ENCODE measurements at regions not wholly inside any gene's neighbourhood (a gene's known extent, or its start where the extent isn't known, plus 50 kb on each side); places are given as distances from the start of the nearest gene placed in this dataset.
"Not testable (repeated sequence)": the region's sequence is repeated elsewhere in the genome, so short reads cannot be mapped to it uniquely, and the experiment has no call there.

DNA sequence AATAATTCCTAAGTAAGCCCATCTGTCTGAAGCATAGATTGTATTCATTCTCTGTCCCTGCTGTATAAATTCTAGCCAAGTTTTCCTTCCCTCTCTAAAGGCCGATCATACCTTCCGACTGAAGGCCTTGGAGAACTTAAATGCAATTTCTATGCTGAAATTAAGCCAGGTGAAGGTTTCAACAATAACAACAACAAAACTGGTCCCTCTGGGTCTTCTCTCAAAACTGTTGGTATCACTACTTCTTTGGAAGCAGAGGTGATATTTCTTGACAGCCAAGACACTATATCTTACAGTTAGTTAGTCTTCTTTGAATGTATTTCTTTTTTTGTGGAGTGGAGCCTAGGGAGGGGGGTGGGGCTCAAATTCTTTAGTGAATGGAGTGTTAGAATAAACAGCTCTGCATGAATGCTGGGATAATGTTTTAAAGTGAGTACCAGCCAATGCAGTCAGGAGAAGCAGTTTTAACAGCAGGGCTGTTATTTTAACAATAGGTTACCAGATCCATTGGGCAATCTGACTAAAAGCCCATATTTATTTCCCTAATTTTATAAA is 508.9 kb downstream of the EBF1 start:
- Mint-ChIP-seq H3K27me3 (ENCODE audit: low read depth) (no peaks in the 10 kb centered on the region), H3K36me3 (ENCODE audit: low read depth) (no peaks in the 10 kb centered on the region), H3K9me3 (ENCODE audit: low read depth) (peaks cover under 1% of the 10 kb centered on the region), H3K4me3 (ENCODE audit: unreplicated experiment) (no peak overlapping the region), H3K27ac (ENCODE audit: unreplicated experiment) (no peak overlapping the region), H3K4me1 (ENCODE audit: low read depth) (peaks cover 24% of the 10 kb centered on the region)
- DNase-seq (ENCODE audit: low spot score), result no peak
- TF ChIP-seq, protein P1, sequence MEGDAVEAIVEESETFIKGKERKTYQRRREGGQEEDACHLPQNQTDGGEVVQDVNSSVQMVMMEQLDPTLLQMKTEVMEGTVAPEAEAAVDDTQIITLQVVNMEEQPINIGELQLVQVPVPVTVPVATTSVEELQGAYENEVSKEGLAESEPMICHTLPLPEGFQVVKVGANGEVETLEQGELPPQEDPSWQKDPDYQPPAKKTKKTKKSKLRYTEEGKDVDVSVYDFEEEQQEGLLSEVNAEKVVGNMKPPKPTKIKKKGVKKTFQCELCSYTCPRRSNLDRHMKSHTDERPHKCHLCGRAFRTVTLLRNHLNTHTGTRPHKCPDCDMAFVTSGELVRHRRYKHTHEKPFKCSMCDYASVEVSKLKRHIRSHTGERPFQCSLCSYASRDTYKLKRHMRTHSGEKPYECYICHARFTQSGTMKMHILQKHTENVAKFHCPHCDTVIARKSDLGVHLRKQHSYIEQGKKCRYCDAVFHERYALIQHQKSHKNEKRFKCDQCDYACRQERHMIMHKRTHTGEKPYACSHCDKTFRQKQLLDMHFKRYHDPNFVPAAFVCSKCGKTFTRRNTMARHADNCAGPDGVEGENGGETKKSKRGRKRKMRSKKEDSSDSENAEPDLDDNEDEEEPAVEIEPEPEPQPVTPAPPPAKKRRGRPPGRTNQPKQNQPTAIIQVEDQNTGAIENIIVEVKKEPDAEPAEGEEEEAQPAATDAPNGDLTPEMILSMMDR (IDR thresholded peaks at IDR 0.05), result no peak

DNA sequence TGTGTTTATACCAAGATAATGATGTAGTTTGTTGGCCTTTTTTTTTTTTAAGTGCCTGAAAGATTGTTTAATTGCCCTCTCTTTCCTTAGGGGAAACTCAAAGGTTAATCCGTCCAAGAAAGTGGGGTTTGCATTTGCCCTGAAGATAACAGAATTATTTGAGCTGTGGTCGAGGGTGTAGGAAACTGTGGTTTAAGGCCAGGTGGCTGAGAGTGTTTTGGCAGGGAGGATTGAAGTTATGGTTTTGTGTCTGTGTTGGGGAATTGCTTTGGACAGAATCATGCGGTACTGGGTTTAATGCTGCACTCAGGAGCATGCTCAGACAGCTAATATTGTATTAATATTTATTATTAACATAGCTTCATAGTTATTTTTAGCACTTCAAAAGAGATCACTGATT is 509.8 kb downstream of the EBF1 start:
- Mint-ChIP-seq H3K4me1 (ENCODE audit: low read depth) (peaks cover 24% of the 10 kb centered on the region), H3K4me3 (ENCODE audit: unreplicated experiment) (no peak overlapping the region), H3K27ac (ENCODE audit: unreplicated experiment) (no peak overlapping the region), H3K27me3 (ENCODE audit: low read depth) (no peaks in the 10 kb centered on the region), H3K36me3 (ENCODE audit: low read depth) (peaks cover 7% of the 10 kb centered on the region), H3K9me3 (ENCODE audit: low read depth) (peaks cover 9% of the 10 kb centered on the region)
- no peak for DNase-seq (ENCODE audit: low spot score)
- TF ChIP-seq, protein P1 (IDR thresholded peaks at IDR 0.05), result no peak

DNA sequence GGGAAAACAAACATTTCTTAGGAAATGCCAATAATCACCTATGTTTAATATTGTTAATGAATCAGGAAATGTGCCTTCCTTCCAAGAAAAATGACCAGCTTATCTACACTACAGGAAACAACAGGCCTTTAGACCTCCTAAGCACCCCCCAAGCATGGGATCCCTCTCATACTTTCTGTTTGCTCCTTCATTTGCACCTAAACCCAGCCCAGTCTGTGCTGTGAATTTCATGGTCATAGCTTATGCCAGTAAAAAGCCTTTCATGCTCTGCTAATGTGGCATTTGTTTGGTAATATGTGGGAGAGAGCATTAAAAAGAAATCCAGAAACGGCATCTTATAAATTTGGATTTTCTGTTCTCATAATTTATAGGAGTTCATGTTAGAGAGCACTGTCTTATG is 511.1 kb downstream of the EBF1 start:
- H3K4me1 Mint-ChIP-seq (ENCODE audit: low read depth), result peaks cover 24% of the 10 kb centered on the region
- TF ChIP-seq, protein P1 (IDR thresholded peaks at IDR 0.05), result no peak
- H3K36me3 Mint-ChIP-seq (ENCODE audit: low read depth), result peaks cover 7% of the 10 kb centered on the region
- no peak overlapping the region for H3K27ac Mint-ChIP-seq (ENCODE audit: unreplicated experiment)
- H3K27me3 Mint-ChIP-seq (ENCODE audit: low read depth), result no peaks in the 10 kb centered on the region
- H3K4me3 Mint-ChIP-seq (ENCODE audit: unreplicated experiment), result no peak overlapping the region
- H3K9me3 Mint-ChIP-seq (ENCODE audit: low read depth), result peaks cover 15% of the 10 kb centered on the region
- no peak for DNase-seq (ENCODE audit: low spot score)

DNA sequence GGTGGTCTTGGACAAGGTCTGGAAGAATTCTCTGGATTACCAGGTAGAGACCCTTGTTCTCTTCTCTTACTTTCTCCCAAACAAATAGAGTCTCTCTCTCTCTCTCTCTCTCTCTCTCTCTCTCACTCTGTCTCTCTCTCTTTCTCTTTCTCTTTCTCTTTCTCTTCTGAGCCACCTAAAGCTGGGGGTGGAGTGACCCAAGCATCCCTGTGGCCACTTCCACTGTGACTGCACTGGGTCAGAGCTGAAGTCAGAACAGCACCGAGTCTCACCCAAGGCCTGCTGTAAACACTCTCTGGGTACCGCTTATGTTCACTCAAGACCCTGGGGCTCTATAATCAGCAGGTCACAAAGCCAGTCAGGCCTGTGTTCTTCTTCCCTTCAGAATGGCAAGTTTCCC is 513.7 kb downstream of the EBF1 start:
- no peak for DNase-seq (ENCODE audit: low spot score)
- Mint-ChIP-seq H3K36me3 (ENCODE audit: low read depth) (peaks cover 12% of the 10 kb centered on the region), H3K27me3 (ENCODE audit: low read depth) (no peaks in the 10 kb centered on the region), H3K27ac (ENCODE audit: unreplicated experiment) (no peak overlapping the region), H3K9me3 (ENCODE audit: low read depth) (peaks cover 20% of the 10 kb centered on the region), H3K4me3 (ENCODE audit: unreplicated experiment) (no peak overlapping the region), H3K4me1 (ENCODE audit: low read depth) (peaks cover 10% of the 10 kb centered on the region)
- TF ChIP-seq, protein P1 (IDR thresholded peaks at IDR 0.05), result no peak

DNA sequence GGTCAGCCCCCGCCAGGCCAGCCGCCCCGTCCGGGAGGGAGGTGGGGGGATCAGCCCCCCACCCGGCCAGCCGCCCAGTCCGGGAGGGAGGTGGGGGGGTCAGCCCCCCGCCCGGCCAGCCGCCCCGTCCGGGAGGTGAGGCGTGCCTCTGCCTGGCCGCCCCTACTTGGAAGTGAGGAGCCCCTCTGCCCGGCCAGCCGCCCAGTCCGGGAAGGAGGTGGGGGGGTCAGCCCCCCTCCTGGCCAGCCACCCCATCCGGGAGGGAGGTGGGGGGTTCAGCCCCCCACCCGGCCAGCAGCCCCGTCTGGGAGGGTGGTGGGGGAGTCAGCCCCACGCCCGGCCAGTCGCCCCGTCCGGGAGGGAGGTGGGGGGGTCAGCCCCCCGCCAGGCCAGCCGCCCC is 517.0 kb downstream of the EBF1 start:
- Mint-ChIP-seq H3K9me3 (ENCODE audit: low read depth) (peaks cover 53% of the 10 kb centered on the region), H3K36me3 (ENCODE audit: low read depth) (peaks cover 16% of the 10 kb centered on the region)
- not testable (repeated sequence) for H3K27me3 Mint-ChIP-seq (ENCODE audit: low read depth)

DNA sequence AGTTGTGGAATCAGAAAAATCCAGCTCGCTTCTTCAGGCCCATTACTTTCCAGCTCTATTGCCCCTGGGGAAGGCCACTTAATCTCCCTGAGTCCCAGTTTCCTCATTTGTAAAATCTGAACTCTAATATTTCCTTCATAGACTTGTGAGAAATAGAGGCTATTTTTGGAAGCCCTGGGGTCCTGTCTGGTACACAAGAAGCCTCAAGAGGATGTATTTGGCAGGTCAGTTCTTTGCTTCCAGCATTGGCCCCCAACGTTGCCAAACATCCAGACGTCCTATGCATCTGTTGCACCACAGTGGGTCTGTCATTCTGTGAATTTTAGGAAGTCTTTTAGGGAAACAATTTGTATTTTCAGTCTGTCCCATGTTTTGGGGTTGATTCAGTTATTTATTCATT is 525.9 kb downstream of the EBF1 start:
- H3K9me3 Mint-ChIP-seq (ENCODE audit: low read depth), result peaks cover 19% of the 10 kb centered on the region
- H3K36me3 Mint-ChIP-seq (ENCODE audit: low read depth), result peaks cover 2% of the 10 kb centered on the region
- no peaks in the 10 kb centered on the region for H3K4me1 Mint-ChIP-seq (ENCODE audit: low read depth)
- TF ChIP-seq, protein P1 (IDR thresholded peaks at IDR 0.05), result no peak
- DNase-seq (ENCODE audit: low spot score), result no peak
- H3K27ac Mint-ChIP-seq (ENCODE audit: unreplicated experiment), result no peak overlapping the region
- H3K27me3 Mint-ChIP-seq (ENCODE audit: low read depth), result no peaks in the 10 kb centered on the region
- no peak overlapping the region for H3K4me3 Mint-ChIP-seq (ENCODE audit: unreplicated experiment)

More for the DNA sequence above, 517.0 kb downstream of the EBF1 start:
- H3K4me1 Mint-ChIP-seq (ENCODE audit: low read depth); H3K27ac Mint-ChIP-seq (ENCODE audit: unreplicated experiment); H3K4me3 Mint-ChIP-seq (ENCODE audit: unreplicated experiment); DNase-seq (ENCODE audit: low spot score): not testable (repeated sequence)
